Parathyroid adenoma (tissue), 2 donors: ENCODE measurements at regions not wholly inside any gene's neighbourhood (a gene's known extent, or its start where the extent isn't known, plus 50 kb on each side); places are given as distances from the start of the nearest gene placed in this dataset.
"Not testable (repeated sequence)": the region's sequence is repeated elsewhere in the genome, so short reads cannot be mapped to it uniquely, and the experiment has no call there.

Experiments
- H2AFZ ChIP-seq: fragments of 300-600 bp; sonication (generic); one replicate; pipeline ENCODE4 v1.7.0; 2017; ENCODE audit warnings: antibody characterized with exemption, mild to moderate bottlenecking
- H3K27ac ChIP-seq: fragments of 300-600 bp; sonication (generic); one replicate; pipeline ENCODE4 v1.7.0; 2017
- H3K27me3 ChIP-seq: fragments of 300-600 bp; sonication (generic); one replicate; pipeline ENCODE4 v1.7.0; 2017; ENCODE audit warnings: low read length; ENCODE audit not compliant: control insufficient read depth, insufficient read depth
- H3K36me3 ChIP-seq: fragments of 300-600 bp; sonication (generic); one replicate; pipeline ENCODE4 v1.7.0; 2017; ENCODE audit warnings: low read length; ENCODE audit not compliant: control insufficient read depth, insufficient read depth
- H3K4me1 ChIP-seq: fragments of 300-600 bp; sonication (generic); one replicate; pipeline ENCODE4 v1.7.0; 2017; ENCODE audit warnings: control low read depth
- H3K4me2 ChIP-seq: fragments of 300-600 bp; sonication (generic); one replicate; pipeline ENCODE4 v1.7.0; 2017; ENCODE audit warnings: low read length
- H3K4me3 ChIP-seq: fragments of 300-600 bp; sonication (generic); one replicate; pipeline ENCODE4 v1.7.0; 2017; ENCODE audit warnings: low read depth, low read length
- H3K79me2 ChIP-seq: fragments of 300-600 bp; sonication (generic); one replicate; pipeline ENCODE4 v1.7.0; 2017; ENCODE audit warnings: control low read depth
- H3K9ac ChIP-seq: fragments of 300-600 bp; sonication (generic); one replicate; pipeline ENCODE4 v1.7.0; 2017; ENCODE audit warnings: mild to moderate bottlenecking
- H3K9me3 ChIP-seq: fragments of 300-600 bp; sonication (generic); one replicate; pipeline ENCODE4 v1.7.0; 2017; ENCODE audit warnings: low read length; ENCODE audit not compliant: control insufficient read depth
- TF ChIP-seq, protein P1 (sequence below): fragments of 300-600 bp; sonication (generic); IDR thresholded peaks from one replicate; pipeline ENCODE4 v1.7.0; 2017; ENCODE audit warnings: antibody characterized with exemption, mild to moderate bottlenecking
- donor health status: primary hyperparathyroidism.

DNA sequence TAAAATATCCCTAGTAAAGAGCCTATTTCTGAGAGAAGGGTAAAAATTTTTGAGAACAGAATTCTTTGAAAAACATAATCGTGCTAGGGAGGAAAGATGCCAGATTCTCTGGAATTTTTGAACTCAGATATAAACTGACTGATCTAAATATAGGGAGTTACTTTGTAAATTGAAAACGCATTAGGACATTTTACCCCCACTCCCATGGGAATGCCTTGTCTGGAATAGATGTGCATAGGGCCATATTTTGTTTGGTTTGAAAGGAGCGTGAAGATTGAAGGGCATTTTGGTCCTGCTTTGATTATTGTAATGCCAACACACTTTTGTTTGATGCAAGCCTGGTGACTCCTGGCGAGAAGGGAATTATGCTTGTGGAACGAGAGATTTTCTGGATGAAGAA lies 158.7 kb upstream of the DPP10 start:
- H3K27ac ChIP-seq, result no peak overlapping the region
- H2AFZ ChIP-seq, result no peak overlapping the region
- TF ChIP-seq, protein P1, sequence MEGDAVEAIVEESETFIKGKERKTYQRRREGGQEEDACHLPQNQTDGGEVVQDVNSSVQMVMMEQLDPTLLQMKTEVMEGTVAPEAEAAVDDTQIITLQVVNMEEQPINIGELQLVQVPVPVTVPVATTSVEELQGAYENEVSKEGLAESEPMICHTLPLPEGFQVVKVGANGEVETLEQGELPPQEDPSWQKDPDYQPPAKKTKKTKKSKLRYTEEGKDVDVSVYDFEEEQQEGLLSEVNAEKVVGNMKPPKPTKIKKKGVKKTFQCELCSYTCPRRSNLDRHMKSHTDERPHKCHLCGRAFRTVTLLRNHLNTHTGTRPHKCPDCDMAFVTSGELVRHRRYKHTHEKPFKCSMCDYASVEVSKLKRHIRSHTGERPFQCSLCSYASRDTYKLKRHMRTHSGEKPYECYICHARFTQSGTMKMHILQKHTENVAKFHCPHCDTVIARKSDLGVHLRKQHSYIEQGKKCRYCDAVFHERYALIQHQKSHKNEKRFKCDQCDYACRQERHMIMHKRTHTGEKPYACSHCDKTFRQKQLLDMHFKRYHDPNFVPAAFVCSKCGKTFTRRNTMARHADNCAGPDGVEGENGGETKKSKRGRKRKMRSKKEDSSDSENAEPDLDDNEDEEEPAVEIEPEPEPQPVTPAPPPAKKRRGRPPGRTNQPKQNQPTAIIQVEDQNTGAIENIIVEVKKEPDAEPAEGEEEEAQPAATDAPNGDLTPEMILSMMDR, result no peak
- no peak overlapping the region for H3K9ac ChIP-seq
- no peak overlapping the region for H3K4me2 ChIP-seq
- no peaks in the 10 kb centered on the region for H3K9me3 ChIP-seq
- H3K79me2 ChIP-seq, result no peaks in the 10 kb centered on the region
- H3K27me3 ChIP-seq, result no peaks in the 10 kb centered on the region
- no peak overlapping the region for H3K4me3 ChIP-seq
- no peaks in the 10 kb centered on the region for H3K4me1 ChIP-seq
- no peaks in the 10 kb centered on the region for H3K36me3 ChIP-seq

DNA sequence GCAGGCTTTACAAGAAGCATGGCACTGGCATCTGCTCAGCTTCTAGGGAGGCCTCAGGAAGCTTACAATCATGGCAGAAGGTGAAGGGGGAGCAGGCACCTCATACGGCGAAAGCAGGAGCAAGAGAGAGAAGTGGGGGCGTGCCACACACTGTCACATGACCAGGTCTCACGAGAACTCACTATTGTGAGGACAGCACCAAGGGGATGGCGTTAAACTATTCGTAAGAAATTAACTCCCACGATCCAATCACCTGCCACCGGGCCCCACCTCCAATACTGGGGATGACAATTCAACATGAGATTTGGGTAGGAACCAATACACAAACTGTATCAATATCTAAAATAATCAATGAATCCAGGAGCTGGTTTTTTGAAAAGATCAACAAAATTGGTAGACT lies 156.0 kb upstream of the DPP10 start:
- Histone ChIP-seq H3K27ac (no peak overlapping the region), H3K79me2 (no peaks in the 10 kb centered on the region), H3K4me3 (no peak overlapping the region), H3K9me3 (no peaks in the 10 kb centered on the region), H3K36me3 (no peaks in the 10 kb centered on the region), H3K27me3 (no peaks in the 10 kb centered on the region), H3K9ac (no peak overlapping the region), H3K4me2 (no peak overlapping the region), H2AFZ (no peak overlapping the region), H3K4me1 (no peaks in the 10 kb centered on the region)
- TF ChIP-seq, protein P1, result no peak

DNA sequence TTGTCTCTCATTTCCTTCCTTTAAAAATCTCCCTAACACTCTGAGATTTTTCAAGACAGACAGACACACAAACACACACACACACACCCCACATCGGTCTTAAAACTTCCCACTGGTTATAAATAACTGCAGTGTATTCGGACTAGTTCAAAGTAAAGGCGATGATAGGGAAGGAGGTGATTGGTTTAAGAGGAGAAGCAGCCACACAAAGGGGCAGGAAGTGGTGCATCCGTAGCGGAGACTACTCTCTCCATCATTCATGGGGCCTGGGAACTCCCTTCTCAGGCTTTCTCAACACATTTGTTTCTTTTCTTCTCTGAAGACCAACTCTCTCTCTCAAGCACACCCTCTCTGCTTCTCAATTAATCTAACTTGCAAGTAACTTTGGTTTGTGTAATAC lies 149.1 kb upstream of the DPP10 start:
- H3K36me3 ChIP-seq, result no peaks in the 10 kb centered on the region
- no peak overlapping the region for H3K4me3 ChIP-seq
- no peak overlapping the region for H2AFZ ChIP-seq
- H3K27me3 ChIP-seq, result no peaks in the 10 kb centered on the region
- no peak overlapping the region for H3K27ac ChIP-seq
- TF ChIP-seq, protein P1, result no peak
- no peak overlapping the region for H3K4me2 ChIP-seq
- no peaks in the 10 kb centered on the region for H3K9me3 ChIP-seq
- no peaks in the 10 kb centered on the region for H3K4me1 ChIP-seq
- H3K9ac ChIP-seq, result no peak overlapping the region
- H3K79me2 ChIP-seq, result no peaks in the 10 kb centered on the region

DNA sequence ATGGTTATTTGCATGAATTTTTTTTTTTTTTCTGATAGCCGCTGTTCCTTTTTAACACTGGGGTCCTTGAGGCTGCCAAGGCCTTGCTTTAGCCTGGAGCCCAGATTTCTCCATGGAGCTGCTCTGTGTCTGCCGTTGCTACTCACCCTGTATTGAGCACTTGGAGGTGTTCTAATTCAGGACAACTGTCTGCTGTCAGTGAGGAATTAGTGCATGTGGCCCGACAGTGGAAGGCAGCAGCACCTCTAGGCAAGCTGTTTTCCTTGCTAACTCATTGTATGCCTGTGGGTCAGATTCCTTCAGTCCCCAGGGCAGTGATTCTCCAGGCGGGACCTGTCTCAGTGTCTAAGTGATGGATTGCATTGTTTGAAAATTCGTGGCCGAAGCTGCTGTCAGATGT lies 147.7 kb upstream of the DPP10 start:
- Histone ChIP-seq H3K4me1 (no peaks in the 10 kb centered on the region), H3K27me3 (no peaks in the 10 kb centered on the region), H3K79me2 (no peaks in the 10 kb centered on the region), H3K9me3 (no peaks in the 10 kb centered on the region), H3K9ac (no peak overlapping the region), H3K27ac (no peak overlapping the region), H3K36me3 (no peaks in the 10 kb centered on the region), H3K4me3 (no peak overlapping the region), H2AFZ (no peak overlapping the region), H3K4me2 (no peak overlapping the region)
- TF ChIP-seq, protein P1, result no peak

DNA sequence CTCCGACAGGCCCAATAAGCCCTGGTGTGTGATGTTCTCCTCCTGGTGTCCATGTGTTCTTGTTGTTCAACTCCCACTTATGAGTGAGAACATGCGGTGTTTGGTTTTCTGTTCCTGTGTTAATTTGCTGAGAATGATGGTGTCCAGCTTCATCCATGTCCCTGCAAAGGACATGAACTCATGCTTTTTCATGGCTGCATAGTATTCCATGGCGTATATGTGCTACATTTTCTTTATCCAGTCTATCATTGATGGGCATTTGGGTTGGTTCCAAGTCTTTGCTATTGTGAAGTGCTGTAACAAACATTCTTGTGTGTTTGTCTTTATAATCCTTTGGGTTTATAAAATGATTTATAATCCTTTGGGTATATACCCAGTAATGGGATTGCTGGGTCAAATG lies 142.1 kb upstream of the DPP10 start:
- H2AFZ ChIP-seq, H3K9ac ChIP-seq, H3K79me2 ChIP-seq, H3K4me1 ChIP-seq, H3K27ac ChIP-seq, H3K4me3 ChIP-seq, H3K9me3 ChIP-seq, H3K4me2 ChIP-seq, H3K36me3 ChIP-seq, H3K27me3 ChIP-seq: not testable (repeated sequence)
